HCT116 (cell line): ENCODE measurements at regions not wholly inside any gene's neighbourhood (a gene's known extent, or its start where the extent isn't known, plus 50 kb on each side); places are given as distances from the start of the nearest gene placed in this dataset.

ENCODE experiments used
- ATAC-seq: fragments of 200-7000 bp; cut with Tn5 transposase; 2 replicates; pipeline ENCODE4 v1.9.1; 2020; ENCODE audit warnings: mild to moderate bottlenecking, moderate library complexity
- BruUV-seq: library from RNA; stranded (reverse); fragments of 400-500 nt; replicated peaks from 2 replicates; lab custom pipeline; 2021; lab: Mats Ljungman, UMichigan
- CTCF ChIA-PET: fragments of 300-600 bp; sonication (Branson Sonifier 250); formaldehyde crosslinking; loops from one replicate; lab custom pipeline; 2021; ENCODE audit warnings: antibody characterized with exemption; lab: Charles Lee
- POLR2A ChIA-PET: fragments of 300-600, 350-600 bp; sonication (Branson Sonifier 250); formaldehyde crosslinking; loops from one replicate; lab custom pipeline; 2021; ENCODE audit warnings: antibody characterized with exemption; lab: Charles Lee
- RAD21 ChIA-PET, 2 experiments: fragments of 300-600 bp; sonication (Branson Sonifier 250); formaldehyde crosslinking; loops; one replicate each; lab custom pipeline; 2023; ENCODE audit warnings: low total read pairs in 2 of 2; ENCODE audit not compliant: uncharacterized antibody in 2 of 2, unreplicated experiment in 2 of 2, low non-redundant PET in 1 of 2; lab: Charles Lee
- DNase-seq: peaks from one replicate; pipeline ENCODE4 v3.0.0-alpha.2; 2010; ENCODE audit warnings: low read depth, low spot score
- H2AFZ ChIP-seq: fragments of 200-600 bp; shearing (Covaris generic), sonication (generic); 2 replicates; pipeline ENCODE4 v1.6.1; 2017; ENCODE audit warnings: low read depth, mixed run types, mixed read lengths, antibody characterized with exemption, low read length; ENCODE audit not compliant: poor library complexity, severe bottlenecking
- H3K27ac ChIP-seq: 2 replicates; pipeline ENCODE4 v1.5.1; 2012; ENCODE audit warnings: low read depth, low read length
- H3K27me3 ChIP-seq: fragments of 200-600 bp; sonication (generic); 2 replicates; pipeline ENCODE4 v1.6.1; 2016; ENCODE audit warnings: mixed run types, low read length, mixed read lengths; ENCODE audit not compliant: insufficient read depth
- H3K36me3 ChIP-seq, 2 experiments: fragments of 200-500 bp in 1 of 2; fragments of 200-600 bp in 1 of 2; sonication (Bioruptor generic) in 1 of 2; sonication (generic) in 1 of 2; 2 replicates each; pipeline versions ENCODE4 v1.5.1 to v1.6.1; 2014 to 2016; ENCODE audit warnings: low read length in 2 of 2, inconsistent platforms in 1 of 2, mixed read lengths in 1 of 2, mixed run types in 1 of 2; ENCODE audit not compliant: insufficient read depth in 2 of 2, control insufficient read depth in 1 of 2
- H3K4me1 ChIP-seq, 2 experiments: fragments of 200-600 bp in 1 of 2; sonication (generic) in 1 of 2; 2 replicates each; pipeline versions ENCODE4 v1.5.1 to v1.6.1; 2012 to 2017; ENCODE audit warnings: low read length in 2 of 2, inconsistent platforms in 1 of 2, mild to moderate bottlenecking in 1 of 2, mixed read lengths in 1 of 2, mixed run types in 1 of 2, moderate library complexity in 1 of 2; ENCODE audit not compliant: insufficient read depth in 2 of 2, control insufficient read depth in 1 of 2
- H3K4me2 ChIP-seq: fragments of 200-600 bp; sonication (generic); 2 replicates; pipeline ENCODE4 v1.6.1; 2017; ENCODE audit warnings: mixed run types, low read length, mixed read lengths
- H3K4me3 ChIP-seq, 2 experiments: fragments of 200-600 bp in 1 of 2; sonication (generic) in 1 of 2; replicated peaks in 1 of 2; 2 replicates each; pipeline ENCODE4 v1.5.1; 2011 to 2016; ENCODE audit warnings: low read length in 2 of 2, control low read depth in 1 of 2, low read depth in 1 of 2, mild to moderate bottlenecking in 1 of 2, mixed read lengths in 1 of 2, mixed run types in 1 of 2
- H3K79me2 ChIP-seq: fragments of 200-600 bp; sonication (generic); 2 replicates; pipeline ENCODE4 v1.6.1; 2017; ENCODE audit warnings: mild to moderate bottlenecking, mixed run types, low read length, moderate library complexity, mixed read lengths; ENCODE audit not compliant: insufficient read depth
- H3K9ac ChIP-seq: fragments of 200-600 bp; sonication (generic); 2 replicates; pipeline ENCODE4 v1.6.1; 2016; ENCODE audit warnings: low read length, mixed read lengths
- H3K9me2 ChIP-seq: fragments of 200-600 bp; sonication (generic), shearing (Covaris generic); 2 replicates; pipeline ENCODE4 v1.6.1; 2017; ENCODE audit warnings: mixed run types, mild to moderate bottlenecking, moderate library complexity; ENCODE audit not compliant: insufficient read depth
- H3K9me3 ChIP-seq, 2 experiments: fragments of 200-500 bp in 1 of 2; fragments of 200-600 bp in 1 of 2; sonication (Bioruptor generic) in 1 of 2; sonication (generic) in 1 of 2; 2 replicates each; pipeline ENCODE4 v1.6.1; 2014 to 2017; ENCODE audit warnings: low read length in 2 of 2, mixed read lengths in 2 of 2, inconsistent platforms in 1 of 2, low read depth in 1 of 2, mild to moderate bottlenecking in 1 of 2, mixed run types in 1 of 2, moderate library complexity in 1 of 2; ENCODE audit not compliant: control insufficient read depth in 1 of 2, insufficient read depth in 1 of 2
- H4K20me1 ChIP-seq: fragments of 200-600 bp; sonication (generic), shearing (Covaris generic); 2 replicates; pipeline ENCODE4 v1.6.1; 2017; ENCODE audit warnings: mixed run types, mild to moderate bottlenecking, moderate library complexity; ENCODE audit not compliant: insufficient read depth
- CBX3 ChIP-seq: IDR thresholded peaks from 2 replicates; pipeline ENCODE4 v1.6.1; 2012; ENCODE audit warnings: low read depth
- CEBPB ChIP-seq: IDR thresholded peaks from 2 replicates; pipeline ENCODE4 v1.6.1; 2012; ENCODE audit warnings: low read depth
- CTCF ChIP-seq, 3 experiments: fragments of 200-600 bp in 1 of 3; sonication (generic) in 1 of 3; IDR thresholded peaks in 2 of 3; conservative IDR thresholded peaks in 1 of 3; 2 replicates each; pipeline ENCODE4 v1.5.1; 2012 to 2017; ENCODE audit warnings: low read depth in 2 of 3, low read length in 2 of 3, antibody characterized with exemption in 1 of 3, borderline replicate concordance in 1 of 3, control low read depth in 1 of 3, mild to moderate bottlenecking in 1 of 3, mixed read lengths in 1 of 3, mixed run types in 1 of 3, moderate library complexity in 1 of 3; ENCODE audit not compliant: insufficient read depth in 1 of 3
- EGR1 ChIP-seq: IDR thresholded peaks from 2 replicates; pipeline ENCODE4 v1.6.1; 2012; ENCODE audit warnings: low read depth
- ELF1 ChIP-seq: IDR thresholded peaks from 2 replicates; pipeline ENCODE4 v1.6.1; 2012; ENCODE audit warnings: low read depth, borderline replicate concordance
- EZH2phosphoT487 ChIP-seq: fragments of 200-600 bp; IDR thresholded peaks from 2 replicates; pipeline ENCODE4 v1.6.1; 2018; ENCODE audit warnings: antibody characterized with exemption, borderline replicate concordance
- JUND ChIP-seq: IDR thresholded peaks from 2 replicates; pipeline ENCODE4 v1.6.1; 2012
- MAX ChIP-seq: IDR thresholded peaks from 2 replicates; pipeline ENCODE4 v1.6.1; 2012
- POLR2A ChIP-seq: IDR thresholded peaks from 2 replicates; pipeline ENCODE4 v1.7.0; 2011; ENCODE audit warnings: borderline replicate concordance; ENCODE audit not compliant: insufficient read depth, insufficient read length; ENCODE audit errors: extremely low read depth
- SIN3A ChIP-seq: IDR thresholded peaks from 2 replicates; pipeline ENCODE4 v1.6.1; 2012; ENCODE audit warnings: low read depth
- SP1 ChIP-seq: IDR thresholded peaks from 2 replicates; pipeline ENCODE4 v1.6.1; 2012; ENCODE audit warnings: low read depth
- SRF ChIP-seq: IDR thresholded peaks from 2 replicates; pipeline ENCODE4 v1.6.1; 2012; ENCODE audit warnings: low read depth
- TCF7L2 ChIP-seq: IDR thresholded peaks from 2 replicates; pipeline ENCODE4 v1.7.0; 2011; ENCODE audit warnings: borderline replicate concordance, inconsistent platforms; ENCODE audit not compliant: insufficient read depth, insufficient read length; ENCODE audit errors: extremely low read depth
- YY1 ChIP-seq: IDR thresholded peaks from 2 replicates; pipeline ENCODE4 v1.6.1; 2011; ENCODE audit warnings: low read length, low read depth, moderate library complexity, mild to moderate bottlenecking; ENCODE audit not compliant: insufficient replicate concordance; ENCODE audit errors: extremely low read depth
- ZBTB33 ChIP-seq: IDR thresholded peaks from 2 replicates; pipeline ENCODE4 v1.6.1; 2011; ENCODE audit warnings: mild to moderate bottlenecking, low read length, moderate library complexity; ENCODE audit not compliant: insufficient replicate concordance; ENCODE audit errors: extremely low read depth
- ZFX ChIP-seq: fragments of 450-650 bp; IDR thresholded peaks from 2 replicates; pipeline ENCODE4 v1.6.1; 2017
- intact Hi-C: fragments of 100-400 bp; cut with micrococcal nuclease; formaldehyde crosslinking; loops from 2 replicates; pipeline ENCODE4 v1.10.0; 2022

- RAD21 ChIA-PET: no interaction called here
- no peak for ATAC-seq
- POLR2A ChIA-PET: no interaction called here
- H3K36me3 ChIP-seq: no peaks in the 10 kb centered on the region
- intact Hi-C loops: no loop called here
- H3K4me3 ChIP-seq: no peak overlapping the region
- CTCF ChIA-PET: no interaction called here
- no peak overlapping the region for H3K9ac ChIP-seq
- H3K9me3 ChIP-seq: no peaks in the 10 kb centered on the region
- no peaks in the 10 kb centered on the region for H3K79me2 ChIP-seq
- H3K27ac ChIP-seq: no peak overlapping the region
- H3K4me2 ChIP-seq: no peak overlapping the region
- no peak overlapping the region for H2AFZ ChIP-seq
- no TSS peak for BruUV-seq
- TF ChIP-seq EGR1 (no peak), TCF7L2 (no peak), CEBPB (no peak), SRF (no peak), POLR2A (no peak), SP1 (no peak), EZH2phosphoT487 (no peak)
- no peaks in the 10 kb centered on the region for H3K9me2 ChIP-seq
- H4K20me1 ChIP-seq: no peaks in the 10 kb centered on the region
- no peak for DNase-seq
- no peaks in the 10 kb centered on the region for H3K27me3 ChIP-seq
- no peaks in the 10 kb centered on the region for H3K4me1 ChIP-seq
Observed at GRCh38 chr5:128757196-128757959, 207.9 kb upstream of the SLC27A6 start.

GRCh38 chr5:128762661-128763306 is 202.5 kb upstream of the SLC27A6 start:
- Histone ChIP-seq H3K27ac (no peak overlapping the region), H3K27me3 (no peaks in the 10 kb centered on the region), H3K4me1 (no peaks in the 10 kb centered on the region), H2AFZ (no peak overlapping the region), H3K4me2 (no peak overlapping the region), H3K79me2 (no peaks in the 10 kb centered on the region), H3K36me3 (no peaks in the 10 kb centered on the region), H4K20me1 (no peaks in the 10 kb centered on the region), H3K4me3 (no peak overlapping the region), H3K9me2 (no peaks in the 10 kb centered on the region), H3K9ac (no peak overlapping the region), H3K9me3 (no peaks in the 10 kb centered on the region)
- intact Hi-C loops: no loop called here
- no TSS peak for BruUV-seq
- ChIA-PET CTCF (no interaction called here), RAD21 (no interaction called here), POLR2A (no interaction called here)
- no peak for DNase-seq
- no peak for ATAC-seq
- TF ChIP-seq SIN3A (no peak), ELF1 (no peak), CTCF (IDR thresholded peaks at IDR 0.05 in 2 of 3, conservative IDR thresholded peaks at IDR 0.05 in 1 of 3; ENCODE audit: borderline replicate concordance in 1 of 3, insufficient read depth in 1 of 3, low read depth in 2 of 3, low read length in 2 of 3) (no peak), ZBTB33 (no peak), EGR1 (no peak), ZFX (no peak), YY1 (no peak), JUND (no peak), CBX3 (no peak), POLR2A (no peak), MAX (no peak), SRF (no peak), SP1 (no peak)
